MM.1S (cell line): ENCODE measurements at regions not wholly inside any gene's neighbourhood (a gene's known extent, or its start where the extent isn't known, plus 50 kb on each side); places are given as distances from the start of the nearest gene placed in this dataset.

ENCODE experiments used
- DNase-seq: peaks from one replicate; pipeline ENCODE4 v3.0.0-alpha.2; 2015
- H2AFZ ChIP-seq: fragments of 300-600 bp; sonication (generic); 2 replicates; pipeline ENCODE4 v1.6.0; 2016; ENCODE audit warnings: antibody characterized with exemption, low read length
- H3F3A ChIP-seq: fragments of 300-600 bp; sonication (generic); 2 replicates; pipeline ENCODE4 v1.6.1; 2016; ENCODE audit warnings: mild to moderate bottlenecking, antibody characterized with exemption, low read length, moderate library complexity, mixed read lengths; ENCODE audit not compliant: insufficient read depth
- H3K27ac ChIP-seq: fragments of 300-600 bp; sonication (generic); 2 replicates; pipeline ENCODE4 v1.5.1; 2016; ENCODE audit warnings: mild to moderate bottlenecking, low read length
- H3K27me3 ChIP-seq: fragments of 300-600 bp; sonication (generic); replicated peaks from 2 replicates; pipeline ENCODE4 v1.6.0; 2016; ENCODE audit warnings: low read length; ENCODE audit not compliant: insufficient read depth
- H3K36me3 ChIP-seq: fragments of 300-600 bp; sonication (generic); replicated peaks from 2 replicates; pipeline ENCODE4 v1.6.1; 2016; ENCODE audit warnings: mild to moderate bottlenecking, low read length, mixed read lengths; ENCODE audit not compliant: insufficient read depth
- H3K4me1 ChIP-seq: fragments of 300-600 bp; sonication (generic); 2 replicates; pipeline ENCODE4 v1.6.1; 2016; ENCODE audit warnings: low read length, mixed read lengths
- H3K4me2 ChIP-seq: fragments of 300-600 bp; sonication (generic); 2 replicates; pipeline ENCODE4 v1.6.0; 2016; ENCODE audit warnings: low read depth, low read length
- H3K4me3 ChIP-seq: fragments of 300-600 bp; sonication (generic); 2 replicates; pipeline ENCODE4 v1.5.1; 2016; ENCODE audit warnings: low read length, mixed read lengths
- H3K79me2 ChIP-seq: fragments of 300-600 bp; sonication (generic); 2 replicates; pipeline ENCODE4 v1.6.1; 2016; ENCODE audit warnings: mixed run types, low read length, mixed read lengths
- H3K9ac ChIP-seq: fragments of 300-600 bp; sonication (generic); 2 replicates; pipeline ENCODE4 v1.6.1; 2016; ENCODE audit warnings: low read length, mixed read lengths
- H3K9me2 ChIP-seq: fragments of 300-600 bp; sonication (generic); replicated peaks from 2 replicates; pipeline ENCODE4 v1.6.1; 2016; ENCODE audit warnings: mild to moderate bottlenecking, low read length, mixed read lengths; ENCODE audit not compliant: insufficient read depth
- H3K9me3 ChIP-seq: fragments of 300-600 bp; sonication (generic); replicated peaks from 2 replicates; pipeline ENCODE4 v1.6.1; 2016; ENCODE audit warnings: mild to moderate bottlenecking, low read length, mixed read lengths; ENCODE audit not compliant: insufficient read depth
- H4K20me1 ChIP-seq: fragments of 300-600 bp; sonication (generic); 2 replicates; pipeline ENCODE4 v1.6.1; 2016; ENCODE audit warnings: mild to moderate bottlenecking, low read length, moderate library complexity, mixed read lengths; ENCODE audit not compliant: insufficient read depth
- CTCF ChIP-seq: fragments of 300-600 bp; sonication (generic); IDR thresholded peaks from 2 replicates; pipeline ENCODE4 v1.5.1; 2016; ENCODE audit warnings: antibody characterized with exemption, low read length, mixed read lengths
- EZH2 ChIP-seq: fragments of 300-600 bp; sonication (generic); optimal IDR thresholded peaks from 2 replicates; pipeline ENCODE3; 2017; ENCODE audit warnings: low read depth, mild to moderate bottlenecking, antibody characterized with exemption, low read length, mixed read lengths
- EZH2phosphoT487 ChIP-seq: fragments of 300-600 bp; sonication (generic); IDR thresholded peaks from 2 replicates; pipeline ENCODE4 v1.6.1; 2018; ENCODE audit warnings: antibody characterized with exemption, low read length

GRCh38 chr16:79716645-79717332 is 116.3 kb upstream of the MAF start:
- H3K9ac ChIP-seq: no peak overlapping the region
- H3K36me3 ChIP-seq: no peaks in the 10 kb centered on the region
- TF ChIP-seq CTCF (no peak), EZH2phosphoT487 (no peak), EZH2 (no peak)
- H3K4me1 ChIP-seq: peaks cover 6% of the 10 kb centered on the region; the same call in 1 of the 2 replicates
- no peaks in the 10 kb centered on the region for H3K9me3 ChIP-seq
- no peak overlapping the region for H2AFZ ChIP-seq
- no peak overlapping the region for H3K4me2 ChIP-seq
- H3K9me2 ChIP-seq: no peaks in the 10 kb centered on the region
- no peaks in the 10 kb centered on the region for H3F3A ChIP-seq
- no peak for DNase-seq
- H3K27me3 ChIP-seq: no peaks in the 10 kb centered on the region
- H4K20me1 ChIP-seq: no peaks in the 10 kb centered on the region
- H3K27ac ChIP-seq: no peak overlapping the region
- H3K79me2 ChIP-seq: no peaks in the 10 kb centered on the region
- H3K4me3 ChIP-seq: no peak overlapping the region

GRCh38 chr16:79715061-79715460 is 114.5 kb upstream of the MAF start:
- no peak for DNase-seq
- TF ChIP-seq EZH2 (no peak), EZH2phosphoT487 (no peak), CTCF (no peak)
- H3K4me1 ChIP-seq: peaks cover 6% of the 10 kb centered on the region; the same call in 1 of the 2 replicates
- H3K9me2 ChIP-seq: no peaks in the 10 kb centered on the region
- no peak overlapping the region for H3K4me2 ChIP-seq
- H4K20me1 ChIP-seq: no peaks in the 10 kb centered on the region
- no peaks in the 10 kb centered on the region for H3F3A ChIP-seq
- H3K4me3 ChIP-seq: no peak overlapping the region
- H3K36me3 ChIP-seq: no peaks in the 10 kb centered on the region
- no peak overlapping the region for H3K27ac ChIP-seq
- H2AFZ ChIP-seq: no peak overlapping the region
- H3K9ac ChIP-seq: no peak overlapping the region
- H3K79me2 ChIP-seq: no peaks in the 10 kb centered on the region
- no peaks in the 10 kb centered on the region for H3K27me3 ChIP-seq
- no peaks in the 10 kb centered on the region for H3K9me3 ChIP-seq

GRCh38 chr16:79714440-79714839 is 113.9 kb upstream of the MAF start:
- Histone ChIP-seq H3K4me2 (no peak overlapping the region), H2AFZ (no peak overlapping the region), H3K79me2 (no peaks in the 10 kb centered on the region), H3K9me2 (no peaks in the 10 kb centered on the region), H3K36me3 (no peaks in the 10 kb centered on the region), H4K20me1 (no peaks in the 10 kb centered on the region), H3K27me3 (no peaks in the 10 kb centered on the region), H3K4me3 (no peak overlapping the region), H3F3A (no peaks in the 10 kb centered on the region), H3K9ac (no peak overlapping the region), H3K9me3 (no peaks in the 10 kb centered on the region), H3K4me1 (peaks cover 6% of the 10 kb centered on the region; the same call in 1 of the 2 replicates), H3K27ac (no peak overlapping the region)
- TF ChIP-seq EZH2phosphoT487 (no peak), EZH2 (no peak), CTCF (no peak)
- no peak for DNase-seq
